Keratinocyte (primary cell): ENCODE measurements at regions not wholly inside any gene's neighbourhood (a gene's known extent, or its start where the extent isn't known, plus 50 kb on each side); places are given as distances from the start of the nearest gene placed in this dataset.

Experiments used
- DNase-seq: peaks from one replicate; pipeline ENCODE4 v3.0.0-alpha.2; 2011; ENCODE audit warnings: low read depth, missing footprints, low spot score
- FAIRE-seq: peaks from 2 replicates; lab custom pipeline; 2011; peaks lifted over from hg19 to GRCh38; lab: Jason Lieb, UNC
- H2AFZ ChIP-seq: 2 replicates; pipeline ENCODE4 v1.6.0; 2012; ENCODE audit warnings: low read length, control low read depth, inconsistent platforms; ENCODE audit not compliant: control insufficient read depth
- H3K27ac ChIP-seq: 2 replicates; pipeline ENCODE4 v1.5.1; 2011; ENCODE audit warnings: low read length; ENCODE audit not compliant: control insufficient read depth, insufficient read depth
- H3K27me3 ChIP-seq: 3 replicates; pipeline ENCODE4 v1.6.0; 2011; ENCODE audit warnings: low read length; ENCODE audit not compliant: control insufficient read depth, insufficient read depth; ENCODE audit errors: extremely low read depth
- H3K36me3 ChIP-seq, 2 experiments: 2 replicates in 1 of 2; 3 replicates in 1 of 2; pipeline ENCODE4 v1.5.1; 2011; ENCODE audit warnings: low read length in 2 of 2, mild to moderate bottlenecking in 1 of 2; ENCODE audit not compliant: control insufficient read depth in 2 of 2, insufficient read depth in 2 of 2; ENCODE audit errors: extremely low read depth in 1 of 2
- H3K4me1 ChIP-seq: 3 replicates; pipeline ENCODE4 v1.5.1; 2011; ENCODE audit warnings: low read length; ENCODE audit not compliant: control insufficient read depth, insufficient read depth; ENCODE audit errors: extremely low read depth
- H3K4me2 ChIP-seq: 3 replicates; pipeline ENCODE4 v1.6.0; 2011; ENCODE audit warnings: low read depth, low read length; ENCODE audit not compliant: control insufficient read depth, insufficient read depth; ENCODE audit errors: extremely low read depth
- H3K4me3 ChIP-seq, 3 experiments: fragments of 200-600 bp in 1 of 3; sonication (generic) in 1 of 3; 2 replicates in 2 of 3; 3 replicates in 1 of 3; pipeline ENCODE4 v1.5.1; 2011 to 2016; ENCODE audit warnings: low read length in 3 of 3, mild to moderate bottlenecking in 3 of 3, control low read depth in 2 of 3, inconsistent platforms in 1 of 3, low read depth in 1 of 3, mixed read lengths in 1 of 3, mixed run types in 1 of 3, moderate library complexity in 1 of 3; ENCODE audit not compliant: control insufficient read depth in 2 of 3, insufficient read depth in 2 of 3; ENCODE audit errors: extremely low read depth in 1 of 3
- H3K79me2 ChIP-seq: 2 replicates; pipeline ENCODE4 v1.6.0; 2012; ENCODE audit warnings: low read length; ENCODE audit not compliant: control insufficient read depth, insufficient read depth
- H3K9ac ChIP-seq: 3 replicates; pipeline ENCODE4 v1.6.0; 2011; ENCODE audit warnings: low read length; ENCODE audit not compliant: control insufficient read depth, insufficient read depth; ENCODE audit errors: extremely low read depth
- H3K9me1 ChIP-seq: 3 replicates; pipeline ENCODE4 v1.6.0; 2011; ENCODE audit warnings: low read length; ENCODE audit not compliant: control insufficient read depth, insufficient read depth; ENCODE audit errors: extremely low read depth
- H3K9me3 ChIP-seq: 2 replicates; pipeline ENCODE4 v1.5.1; 2012; ENCODE audit warnings: low read depth, low read length; ENCODE audit not compliant: control insufficient read depth
- H4K20me1 ChIP-seq: 3 replicates; pipeline ENCODE4 v1.6.0; 2011; ENCODE audit warnings: low read length; ENCODE audit not compliant: control insufficient read depth, insufficient read depth; ENCODE audit errors: extremely low read depth
- EZH2 ChIP-seq: IDR thresholded peaks from one replicate; pipeline ENCODE4 v1.6.1; 2012; ENCODE audit warnings: inconsistent platforms, mild to moderate bottlenecking, low read length, moderate library complexity
- dilution Hi-C: fragments of 300-500 bp; cut with MboI; formaldehyde crosslinking; loops from one replicate; pipeline ENCODE4 v1.7.0; 2020; ENCODE audit warnings: low sequenced_read_pairs; ENCODE audit not compliant: extremely low pct_ligation_motif_present
- TF ChIP-seq, protein P1 (sequence below), 3 experiments: IDR thresholded peaks in 1 of 3; conservative IDR thresholded peaks in 1 of 3; optimal IDR thresholded peaks in 1 of 3; 2 replicates in 2 of 3; 3 replicates in 1 of 3; pipeline versions ENCODE3 to v1.5.1; 2011; ENCODE audit warnings: low read length in 3 of 3, mild to moderate bottlenecking in 3 of 3, moderate library complexity in 2 of 3, control low read depth in 1 of 3, inconsistent platforms in 1 of 3; ENCODE audit not compliant: insufficient read depth in 2 of 3; ENCODE audit errors: extremely low read depth in 1 of 3

DNA sequence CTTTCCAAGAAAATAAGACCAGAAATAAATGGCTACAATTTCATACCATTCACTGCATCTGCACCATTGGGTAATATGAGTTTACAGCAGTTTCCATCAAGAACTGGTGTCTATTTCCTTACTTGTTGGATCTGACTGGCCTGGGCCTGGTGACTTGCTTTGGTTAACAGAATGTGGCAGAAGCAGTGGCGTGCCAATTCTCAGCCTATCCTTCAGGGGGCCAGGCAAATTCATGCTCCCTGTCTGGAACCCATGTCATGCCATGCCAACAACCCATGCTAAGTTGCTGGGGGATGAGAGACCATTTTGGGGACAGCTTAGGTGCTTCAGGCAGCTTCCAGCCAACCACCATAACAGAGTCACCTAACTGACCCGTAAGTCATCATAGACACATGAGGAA lies 656.7 kb downstream of the SPOCK3 start:
- H3K27me3 ChIP-seq: no peaks in the 10 kb centered on the region
- dilution Hi-C loops: no loop called here
- DNase-seq (no peak), FAIRE-seq (no peak)
- H3K36me3 ChIP-seq: no peaks in the 10 kb centered on the region
- no peak overlapping the region for H3K9ac ChIP-seq
- no peaks in the 10 kb centered on the region for H4K20me1 ChIP-seq
- H3K27ac ChIP-seq: no peak overlapping the region
- H3K4me2 ChIP-seq: no peak overlapping the region
- H3K4me3 ChIP-seq: no peak overlapping the region
- H3K79me2 ChIP-seq: no peaks in the 10 kb centered on the region
- no peak overlapping the region for H2AFZ ChIP-seq
- H3K9me1 ChIP-seq: no peaks in the 10 kb centered on the region
- TF ChIP-seq, protein P1, sequence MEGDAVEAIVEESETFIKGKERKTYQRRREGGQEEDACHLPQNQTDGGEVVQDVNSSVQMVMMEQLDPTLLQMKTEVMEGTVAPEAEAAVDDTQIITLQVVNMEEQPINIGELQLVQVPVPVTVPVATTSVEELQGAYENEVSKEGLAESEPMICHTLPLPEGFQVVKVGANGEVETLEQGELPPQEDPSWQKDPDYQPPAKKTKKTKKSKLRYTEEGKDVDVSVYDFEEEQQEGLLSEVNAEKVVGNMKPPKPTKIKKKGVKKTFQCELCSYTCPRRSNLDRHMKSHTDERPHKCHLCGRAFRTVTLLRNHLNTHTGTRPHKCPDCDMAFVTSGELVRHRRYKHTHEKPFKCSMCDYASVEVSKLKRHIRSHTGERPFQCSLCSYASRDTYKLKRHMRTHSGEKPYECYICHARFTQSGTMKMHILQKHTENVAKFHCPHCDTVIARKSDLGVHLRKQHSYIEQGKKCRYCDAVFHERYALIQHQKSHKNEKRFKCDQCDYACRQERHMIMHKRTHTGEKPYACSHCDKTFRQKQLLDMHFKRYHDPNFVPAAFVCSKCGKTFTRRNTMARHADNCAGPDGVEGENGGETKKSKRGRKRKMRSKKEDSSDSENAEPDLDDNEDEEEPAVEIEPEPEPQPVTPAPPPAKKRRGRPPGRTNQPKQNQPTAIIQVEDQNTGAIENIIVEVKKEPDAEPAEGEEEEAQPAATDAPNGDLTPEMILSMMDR (optimal IDR thresholded peaks at IDR 0.05 in 1 of 3, IDR thresholded peaks at IDR 0.05 in 1 of 3, conservative IDR thresholded peaks at IDR 0.05 in 1 of 3; ENCODE audit: extremely low read depth in 1 of 3, insufficient read depth in 2 of 3, low read length in 3 of 3): no peak
- TF ChIP-seq EZH2: no peak
- H3K4me1 ChIP-seq: no peaks in the 10 kb centered on the region
- no peaks in the 10 kb centered on the region for H3K9me3 ChIP-seq

DNA sequence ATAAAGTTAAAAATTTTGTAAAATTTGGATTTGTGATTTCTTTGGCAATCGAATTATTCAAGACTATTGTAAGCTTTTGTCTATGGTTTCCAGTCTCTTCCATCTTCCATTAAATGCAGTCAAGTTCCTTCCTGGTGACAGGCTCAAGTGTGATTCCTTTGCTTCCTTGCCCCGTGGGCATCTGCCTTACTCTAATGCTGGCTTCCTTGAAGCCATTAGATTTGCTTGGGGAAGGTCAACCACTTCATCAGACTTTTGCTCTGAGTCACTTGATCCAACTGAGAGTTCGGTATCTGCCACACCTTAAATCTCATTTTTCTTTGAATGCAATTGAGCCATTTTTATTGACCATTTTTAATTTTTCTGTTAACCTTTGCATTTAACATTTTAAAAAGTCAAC lies 648.8 kb downstream of the SPOCK3 start:
- TF ChIP-seq EZH2: no peak
- TF ChIP-seq, protein P1 (optimal IDR thresholded peaks at IDR 0.05 in 1 of 3, IDR thresholded peaks at IDR 0.05 in 1 of 3, conservative IDR thresholded peaks at IDR 0.05 in 1 of 3; ENCODE audit: extremely low read depth in 1 of 3, insufficient read depth in 2 of 3, low read length in 3 of 3): no peak
- no peaks in the 10 kb centered on the region for H3K36me3 ChIP-seq
- H3K4me2 ChIP-seq: no peak overlapping the region
- no peaks in the 10 kb centered on the region for H3K4me1 ChIP-seq
- no peak overlapping the region for H3K27ac ChIP-seq
- H3K9me3 ChIP-seq: no peaks in the 10 kb centered on the region
- dilution Hi-C loops: no loop called here
- no peak for FAIRE-seq
- H2AFZ ChIP-seq: no peak overlapping the region
- H3K4me3 ChIP-seq: no peak overlapping the region
- no peaks in the 10 kb centered on the region for H3K79me2 ChIP-seq
- H3K9ac ChIP-seq: no peak overlapping the region
- no peaks in the 10 kb centered on the region for H3K27me3 ChIP-seq
- no peak for DNase-seq
- H3K9me1 ChIP-seq: no peaks in the 10 kb centered on the region
- no peaks in the 10 kb centered on the region for H4K20me1 ChIP-seq
